Transverse colon (tissue), 4 donors: ENCODE measurements at regions not wholly inside any gene's neighbourhood (a gene's known extent, or its start where the extent isn't known, plus 50 kb on each side); places are given as distances from the start of the nearest gene placed in this dataset.

Experiments used
- DNase-seq: peaks from one replicate; pipeline ENCODE4 v3.0.0-alpha.2; 2019
- H3K27ac ChIP-seq, 4 donors: fragments of 200-600 bp; sonication (generic); 2 replicates each; pipeline ENCODE4 v1.5.1; 2016 to 2018; ENCODE audit warnings: inconsistent platforms in 4 of 4
- H3K27me3 ChIP-seq: fragments of 200-600 bp; sonication (generic); 2 replicates; pipeline ENCODE4 v1.5.1; 2017; ENCODE audit warnings: inconsistent platforms
- H3K36me3 ChIP-seq, 4 donors: fragments of 200-600 bp; sonication (generic); 2 replicates each; pipeline ENCODE4 v1.5.1; 2017 to 2019; ENCODE audit warnings: inconsistent platforms in 4 of 4
- H3K4me1 ChIP-seq, 4 donors: fragments of 200-600 bp; sonication (generic); 2 replicates each; pipeline ENCODE4 v1.5.1; 2017 to 2020; ENCODE audit warnings: inconsistent platforms in 4 of 4
- H3K4me3 ChIP-seq, 4 donors: fragments of 200-600 bp; sonication (generic); 1 replicate in 1 of 4; 2 replicates in 3 of 4; pipeline versions ENCODE4 v1.5.1 to v1.6.1; 2017 to 2019; ENCODE audit warnings: inconsistent platforms in 4 of 4
- H3K9me3 ChIP-seq, 2 donors: fragments of 200-600 bp; sonication (generic); 2 replicates each; pipeline ENCODE4 v1.5.1; 2017 to 2019; ENCODE audit warnings: inconsistent platforms in 2 of 2
- CTCF ChIP-seq, 5 experiments: fragments of 200-600 bp in 3 of 5; fragments of 450-650 bp in 2 of 5; sonication (generic) in 3 of 5; IDR thresholded peaks; 1 replicate in 2 of 5; 2 replicates in 3 of 5; pipeline ENCODE4 v1.5.1; 2016 to 2017; ENCODE audit warnings: antibody characterized with exemption in 5 of 5, inconsistent platforms in 3 of 5, mild to moderate bottlenecking in 2 of 5, moderate library complexity in 1 of 5
- EP300 ChIP-seq: sonication (generic); formaldehyde crosslinking; IDR thresholded peaks from one replicate; pipeline ENCODE4 v1.6.1; 2017; ENCODE audit warnings: antibody characterized with exemption, low read depth
- POLR2A ChIP-seq: fragments of 450-650 bp; IDR thresholded peaks from one replicate; pipeline ENCODE4 v1.6.1; 2016; ENCODE audit warnings: antibody characterized with exemption, mild to moderate bottlenecking, moderate library complexity
- POLR2AphosphoS5 ChIP-seq, 3 donors: sonication (generic); formaldehyde crosslinking; IDR thresholded peaks; one replicate each; pipeline ENCODE4 v1.6.1; 2016; ENCODE audit warnings: antibody characterized with exemption in 3 of 3
- whole genome bisulfite sequencing, 2 donors: methylation state at CpG; one replicate each; pipeline ENCODE4 v1.1.5; 2018; ENCODE audit warnings: low coverage in 1 of 2; 5-methylcytosine and 5-hydroxymethylcytosine counted together
- in situ Hi-C, 4 donors: fragments of 200-750 bp; cut with MboI; loops; one replicate each; pipeline versions ENCODE4 v1.15.0 to v1.15.1; 2017; ENCODE audit warnings: low sequenced_read_pairs in 3 of 4, low pct_ligation_motif_present in 1 of 4, low pct_unique_long_range_greater_than_20kb in 1 of 4
- intact Hi-C: fragments of 100-400 bp; cut with DNase I; formaldehyde crosslinking; loops from one replicate; pipeline ENCODE4 v1.15.1; 2023; ENCODE audit warnings: low total_unique reads

GRCh38 chr5:134063188-134063820 lies 51.2 kb upstream of the TCF7 start:
- intact Hi-C loops, result no loop called here
- H3K9me3 ChIP-seq, result no peaks in the 10 kb centered on the region
- no peak for DNase-seq
- no peaks in the 10 kb centered on the region for H3K36me3 ChIP-seq
- no peak overlapping the region for H3K27ac ChIP-seq
- no peak overlapping the region for H3K4me3 ChIP-seq
- in situ Hi-C loops, result no loop called here
- H3K27me3 ChIP-seq, result peaks cover 4% of the 10 kb centered on the region
- TF ChIP-seq CTCF (IDR thresholded peaks at IDR 0.05), result no peak
- TF ChIP-seq POLR2A, result no peak
- no peak for TF ChIP-seq POLR2AphosphoS5 (IDR thresholded peaks at IDR 0.05)
- no peak for TF ChIP-seq EP300
- WGBS, 2 donors, result 56 to 92% methylated on average over 2 to 3 of the region's 3 CpGs
- H3K4me1 ChIP-seq, result no peaks in the 10 kb centered on the region

DNA sequence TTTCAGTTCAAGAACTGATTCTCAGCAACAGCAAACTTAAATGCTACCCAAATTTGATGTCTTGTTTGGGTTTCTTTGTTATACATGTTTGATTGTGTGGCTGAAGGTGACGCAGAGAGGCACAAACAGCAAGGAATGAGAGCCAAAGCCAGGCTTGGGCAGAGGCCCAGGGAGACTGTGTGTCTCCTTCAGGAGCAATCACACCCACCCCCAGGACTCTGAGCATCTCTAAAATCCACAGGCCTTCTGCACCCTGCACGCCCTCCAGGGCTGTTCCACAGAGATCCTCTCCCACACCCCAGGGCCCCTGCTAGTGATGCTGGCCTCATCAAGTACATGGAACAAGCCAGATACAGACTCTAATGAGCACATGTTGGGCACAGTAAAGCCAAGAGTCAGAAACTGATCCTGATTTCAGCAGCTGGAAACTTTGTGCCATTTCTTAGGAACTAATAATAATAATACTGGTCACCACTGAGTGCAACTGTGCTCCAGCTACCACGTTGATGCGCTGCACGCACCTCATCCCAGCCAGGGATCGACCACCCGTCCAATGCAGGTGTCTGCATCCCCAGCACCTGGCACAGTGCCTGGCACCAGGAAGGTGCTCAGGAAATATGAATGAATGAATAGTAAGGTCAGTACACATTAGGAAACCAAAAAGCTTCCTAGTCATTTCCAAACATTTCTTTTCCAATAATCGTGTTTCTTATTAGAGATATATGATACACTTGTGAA lies 54.6 kb upstream of the TCF7 start:
- TF ChIP-seq CTCF (IDR thresholded peaks at IDR 0.05) (no peak), POLR2AphosphoS5 (IDR thresholded peaks at IDR 0.05) (no peak), EP300 (no peak), POLR2A (no peak)
- no peaks in the 10 kb centered on the region for H3K36me3 ChIP-seq
- no peaks in the 10 kb centered on the region for H3K27me3 ChIP-seq
- H3K27ac ChIP-seq, result peak overlapping the region in 2 of 4 donors; percentile 7 to 21
- no peak overlapping the region for H3K4me3 ChIP-seq
- 69 to 89% methylated on average over 1 to 8 of the region's 8 CpGs for WGBS, 2 donors
- in situ Hi-C loops (no loop called here), intact Hi-C loops (no loop called here)
- H3K4me1 ChIP-seq, result no peaks in the 10 kb centered on the region
- DNase-seq, result no peak
- H3K9me3 ChIP-seq, result no peaks in the 10 kb centered on the region

DNA sequence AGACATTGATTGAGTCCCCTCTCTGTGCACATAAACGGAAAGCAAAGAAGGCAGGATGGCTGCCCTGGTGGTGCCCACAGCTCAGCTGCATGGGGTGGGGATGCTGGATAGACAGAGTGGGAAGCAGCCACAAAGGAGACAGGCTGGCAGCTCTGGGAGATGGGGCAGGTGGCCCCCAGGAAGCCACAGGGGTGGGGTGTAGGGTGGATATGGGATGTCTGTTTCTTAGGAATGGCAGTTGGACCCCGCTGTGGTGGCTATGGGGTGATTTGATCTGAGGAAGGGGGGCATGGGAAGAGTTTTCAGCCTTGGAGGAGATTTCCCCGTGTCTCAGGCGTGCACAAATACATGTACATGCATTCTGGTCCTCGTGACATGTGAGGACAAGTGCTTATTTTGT lies 50.2 kb upstream of the VDAC1 start:
- no peaks in the 10 kb centered on the region for H3K36me3 ChIP-seq
- no peaks in the 10 kb centered on the region for H3K27me3 ChIP-seq
- intact Hi-C loops (no loop called here), in situ Hi-C loops (no loop called here)
- TF ChIP-seq POLR2AphosphoS5 (IDR thresholded peaks at IDR 0.05), result no peak
- TF ChIP-seq CTCF (IDR thresholded peaks at IDR 0.05), result no peak
- TF ChIP-seq EP300, result no peak
- no peak for TF ChIP-seq POLR2A
- 87% methylated on average over 5 of the region's 5 CpGs; no CpG with 5 or more reads in 1 of the 2 donors for WGBS, 2 donors
- no peaks in the 10 kb centered on the region for H3K9me3 ChIP-seq
- peaks cover 0 to 7% (median 3%) of the 10 kb centered on the region in 4 donors for H3K4me1 ChIP-seq
- DNase-seq, result no peak
- no peak overlapping the region for H3K27ac ChIP-seq
- no peak overlapping the region for H3K4me3 ChIP-seq
